ENCODE measurements at regions not wholly inside any gene's neighbourhood (a gene's known extent, or its start where the extent isn't known, plus 50 kb on each side); places are given as distances from the start of the nearest gene placed in this dataset.
"Not testable (repeated sequence)": the region's sequence is repeated elsewhere in the genome, so short reads cannot be mapped to it uniquely, and the experiment has no call there.

- no peak for DNase-seq
Measured at GRCh38 chr14:40072175-40072574, 639.9 kb upstream of the FBXO33 start.

GRCh38 chr14:40058901-40059897 is 627.0 kb upstream of the FBXO33 start:
- DNase-seq: no peak

GRCh38 chr14:40053416-40053815 is 621.2 kb upstream of the FBXO33 start:
- no peak for DNase-seq

GRCh38 chr14:40028991-40029390 is 596.8 kb upstream of the FBXO33 start:
- no peak for DNase-seq

GRCh38 chr14:40025101-40025500 is 592.9 kb upstream of the FBXO33 start:
- no peak for DNase-seq

GRCh38 chr14:40010961-40011360 is 578.7 kb upstream of the FBXO33 start:
- no peak for DNase-seq

GRCh38 chr14:40009771-40010170 is 577.5 kb upstream of the FBXO33 start:
- no peak for DNase-seq

GRCh38 chr14:40008345-40008744 is 576.1 kb upstream of the FBXO33 start:
- not testable (repeated sequence) for DNase-seq

GRCh38 chr14:40004871-40005500 is 572.8 kb upstream of the FBXO33 start:
- no peak for DNase-seq

GRCh38 chr14:40003773-40004172 is 571.5 kb upstream of the FBXO33 start:
- no peak for DNase-seq

GRCh38 chr14:39998854-39999253 is 566.6 kb upstream of the FBXO33 start:
- DNase-seq: no peak

- no peak for DNase-seq
Measured at GRCh38 chr14:39998114-39998513, 565.9 kb upstream of the FBXO33 start.

GRCh38 chr14:39991041-39991440 is 558.8 kb upstream of the FBXO33 start:
- DNase-seq: peak; percentile 7

- DNase-seq: peak; percentile 7
Measured at GRCh38 chr14:39988939-39989338, 556.7 kb upstream of the FBXO33 start.

- no peak for DNase-seq
Measured at GRCh38 chr14:39984323-39984722, 552.1 kb upstream of the FBXO33 start.

GRCh38 chr14:39977198-39977597 is 545.0 kb upstream of the FBXO33 start:
- peak; percentile 82 for DNase-seq

GRCh38 chr14:39974036-39974435 is 541.8 kb upstream of the FBXO33 start:
- DNase-seq: no peak

GRCh38 chr14:39972704-39973103 is 540.5 kb upstream of the FBXO33 start:
- DNase-seq: no peak

- DNase-seq: no peak
Measured at GRCh38 chr14:39967885-39968284, 535.7 kb upstream of the FBXO33 start.

- no peak for DNase-seq
Measured at GRCh38 chr14:39957987-39958386, 525.8 kb upstream of the FBXO33 start.

GRCh38 chr14:39957290-39957689 is 525.1 kb upstream of the FBXO33 start:
- no peak for DNase-seq

GRCh38 chr14:39956372-39956771 is 524.1 kb upstream of the FBXO33 start:
- no peak for DNase-seq

GRCh38 chr14:39948235-39948634 is 516.0 kb upstream of the FBXO33 start:
- no peak for DNase-seq

GRCh38 chr14:39946807-39947206 is 514.6 kb upstream of the FBXO33 start:
- DNase-seq: no peak
